HG02885 (cell line): ENCODE measurements at regions not wholly inside any gene's neighbourhood (a gene's known extent, or its start where the extent isn't known, plus 50 kb on each side); places are given as distances from the start of the nearest gene placed in this dataset.
"Not testable (repeated sequence)": the region's sequence is repeated elsewhere in the genome, so short reads cannot be mapped to it uniquely, and the experiment has no call there.

Experiments
- ATAC-seq: cut with Tn5 transposase; IDR thresholded peaks from one replicate; pipeline ENCODE4 v1.9.1; 2021; ENCODE audit warnings: mild to moderate bottlenecking; ENCODE audit not compliant: unreplicated experiment, poor library complexity

DNA sequence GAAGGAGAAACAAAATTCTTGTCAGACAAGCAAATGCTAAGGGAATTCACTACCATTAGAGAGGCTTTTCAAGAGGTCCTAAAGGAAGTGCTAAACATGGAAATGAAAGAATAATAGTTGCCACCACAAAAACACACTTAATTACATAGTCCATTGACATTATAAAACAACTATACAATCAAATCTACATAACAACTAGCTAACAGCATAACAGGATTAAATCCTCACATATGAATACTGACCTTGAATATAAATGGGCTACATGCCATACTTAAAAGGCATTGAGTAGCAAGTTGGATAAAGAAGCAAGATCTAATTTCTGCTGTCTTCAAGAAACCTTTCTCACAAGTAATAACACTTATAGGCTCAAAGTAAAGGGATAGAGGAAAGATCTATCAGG, 811.5 kb upstream of the CITED2 start:
- no peak for ATAC-seq

DNA sequence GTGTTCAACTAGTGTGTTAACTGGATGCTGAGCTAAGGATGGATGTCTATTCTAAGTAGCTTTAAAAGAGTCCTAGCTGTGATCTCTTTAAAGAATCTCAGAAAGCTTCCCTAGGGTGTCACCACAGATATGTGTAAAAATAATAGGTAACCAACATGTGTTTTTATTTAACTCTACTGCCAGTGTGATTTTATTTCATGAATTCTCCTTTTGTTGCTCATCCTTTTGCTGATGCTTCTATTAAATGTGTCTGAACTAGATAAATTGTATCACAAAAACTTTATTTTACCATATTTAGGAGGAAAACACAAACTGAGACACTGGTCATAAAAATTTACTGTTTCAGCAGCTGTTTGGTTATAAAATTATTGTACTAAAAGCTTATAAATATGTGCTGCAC, 809.4 kb upstream of the CITED2 start:
- ATAC-seq, result no peak

DNA sequence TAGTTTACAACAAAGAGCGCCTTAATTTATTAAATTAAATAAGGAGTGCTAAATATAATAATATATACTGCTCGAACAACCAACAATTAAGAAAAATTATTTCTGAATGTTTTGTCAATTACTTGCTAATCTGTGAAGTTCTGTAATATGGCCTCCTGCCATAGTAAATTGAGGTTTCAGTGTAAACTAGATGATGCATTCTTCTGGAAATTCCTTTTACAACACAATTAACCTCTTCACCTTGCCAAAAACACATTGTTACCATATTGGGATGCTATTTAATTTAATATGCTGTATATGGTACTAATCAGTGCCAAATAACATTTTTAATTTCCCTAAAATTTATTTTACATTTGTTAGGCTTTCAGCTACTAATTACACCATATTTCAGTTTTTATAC, 808.4 kb upstream of the CITED2 start:
- no peak for ATAC-seq

DNA sequence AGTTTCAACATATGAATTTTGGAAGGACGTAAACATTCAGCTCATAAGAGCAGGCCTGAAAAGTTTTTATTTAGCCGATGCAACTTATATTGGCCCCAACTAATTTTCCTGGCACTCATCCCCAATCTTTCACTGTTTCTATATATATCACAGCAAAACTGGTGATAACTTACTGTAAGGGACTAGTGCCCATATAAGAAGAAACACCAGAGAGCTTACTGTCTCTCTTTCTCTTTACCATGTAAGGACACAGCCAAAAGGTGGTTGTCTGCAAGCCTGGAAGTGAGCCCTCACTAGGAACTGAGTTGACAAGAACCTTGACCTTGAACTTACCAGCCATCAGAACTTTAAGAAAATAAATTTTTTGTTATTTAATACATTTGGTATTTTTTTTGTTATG, 807.4 kb upstream of the CITED2 start:
- no peak for ATAC-seq

DNA sequence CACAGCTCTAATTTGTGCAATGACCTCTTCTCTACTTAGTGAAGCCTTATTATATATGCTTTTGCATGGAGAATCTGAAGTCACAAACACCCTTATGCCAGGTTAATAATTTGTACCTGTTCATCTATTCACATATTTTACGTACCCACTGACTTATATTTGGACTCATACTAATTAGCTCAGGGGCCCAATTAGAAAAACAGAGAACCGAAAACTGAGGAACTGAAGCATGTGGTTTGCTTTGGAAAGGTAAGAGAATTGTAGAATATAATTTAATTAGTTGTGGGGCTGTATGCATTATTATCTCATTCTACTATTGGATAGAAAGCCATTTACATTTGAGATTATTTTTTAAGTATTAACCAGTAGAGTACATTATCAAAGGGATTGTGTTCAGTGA, 805.9 kb upstream of the CITED2 start:
- ATAC-seq, result no peak

DNA sequence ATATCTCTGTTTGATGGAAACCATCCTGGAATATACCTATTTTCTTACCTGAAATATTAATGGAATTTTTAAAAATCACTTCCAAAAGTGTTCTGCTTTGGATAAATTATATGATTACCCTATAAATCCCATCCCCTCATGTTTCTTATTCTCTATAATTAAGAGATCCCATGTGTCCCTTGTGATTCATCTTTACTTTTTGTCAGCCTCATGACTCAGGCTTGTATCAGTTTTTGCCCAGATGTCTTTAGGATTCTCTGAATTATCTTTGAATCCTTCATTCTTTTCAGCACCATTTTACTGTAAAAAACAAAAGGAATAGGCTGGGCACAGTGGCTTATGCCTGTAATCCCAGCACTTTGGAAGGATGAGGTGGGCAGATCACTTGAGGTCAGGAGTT, 804.5 kb upstream of the CITED2 start:
- ATAC-seq, result no peak

DNA sequence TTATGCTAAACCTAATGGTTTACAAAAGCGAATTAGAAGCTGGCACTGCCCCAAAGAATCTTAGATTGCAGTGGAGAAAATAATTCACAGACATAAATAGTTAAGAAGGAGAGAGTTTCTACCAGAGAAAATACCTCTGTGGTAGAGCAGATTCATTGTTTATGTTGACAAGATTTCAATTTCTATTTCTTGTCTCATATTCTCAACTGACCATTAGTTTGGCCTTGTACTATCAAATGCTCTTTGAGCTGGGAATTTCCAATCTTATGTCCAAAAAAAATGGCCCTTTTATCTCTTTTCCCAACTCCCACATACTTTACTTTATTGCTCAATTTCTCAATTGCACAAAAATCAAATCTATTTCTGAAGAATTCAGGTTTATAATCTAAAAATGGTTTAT, 804.1 kb upstream of the CITED2 start:
- no peak for ATAC-seq

DNA sequence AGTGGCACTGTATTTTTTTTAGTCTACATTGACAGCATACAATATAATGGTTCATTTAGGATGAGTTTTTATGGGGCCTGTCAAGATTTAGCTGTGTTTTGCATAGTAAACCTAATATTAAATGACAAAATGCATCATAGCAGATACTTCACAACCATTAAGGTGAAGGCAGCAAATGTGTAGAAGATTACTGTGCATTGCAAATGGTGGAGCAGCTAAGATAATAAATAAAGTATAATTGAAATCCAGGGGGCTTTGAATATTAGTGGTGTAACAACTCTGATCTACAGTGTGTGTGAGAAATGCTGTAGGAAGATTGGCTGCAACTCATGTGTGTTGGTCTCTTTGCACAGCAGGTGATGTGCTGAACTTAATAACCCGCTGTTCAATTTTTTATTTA, 801.9 kb upstream of the CITED2 start:
- ATAC-seq, result no peak

DNA sequence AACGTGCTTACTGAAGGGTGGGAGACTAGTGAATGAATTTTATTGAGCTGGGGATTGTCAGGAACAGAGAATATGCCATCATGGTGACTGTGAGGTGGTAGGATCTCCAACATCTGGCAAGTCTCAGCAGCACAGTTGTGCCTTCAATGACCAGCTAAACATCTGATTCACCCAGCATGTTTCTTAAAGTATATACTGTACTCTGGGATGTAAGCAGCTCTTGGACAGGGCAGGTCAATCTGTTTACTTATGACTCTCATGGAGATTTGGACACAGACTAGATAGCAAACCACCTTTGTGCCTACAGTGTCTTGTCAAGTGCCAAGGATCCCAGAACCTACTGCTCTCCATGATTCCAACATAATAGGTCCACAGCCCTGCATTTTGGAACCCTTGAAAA, 801.0 kb upstream of the CITED2 start:
- no peak for ATAC-seq

DNA sequence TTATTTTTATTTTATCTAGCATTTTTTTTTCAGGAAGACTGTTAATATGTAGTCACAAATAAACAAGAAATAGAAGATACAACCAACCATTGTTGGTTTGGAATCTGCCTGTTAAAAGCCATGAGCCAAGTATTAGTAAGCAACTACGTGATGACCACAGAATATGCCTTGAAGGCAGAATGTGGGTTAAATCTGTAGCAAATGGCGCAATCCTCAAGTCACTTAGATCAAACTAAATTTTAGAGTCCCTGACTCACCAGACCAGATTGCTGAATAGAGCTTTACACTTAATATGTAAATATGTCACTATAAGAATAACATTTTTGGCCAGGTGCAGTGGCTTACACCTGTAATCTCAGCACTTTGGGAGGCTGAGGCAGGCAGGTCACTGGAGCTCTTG, 800.1 kb upstream of the CITED2 start:
- no peak for ATAC-seq

DNA sequence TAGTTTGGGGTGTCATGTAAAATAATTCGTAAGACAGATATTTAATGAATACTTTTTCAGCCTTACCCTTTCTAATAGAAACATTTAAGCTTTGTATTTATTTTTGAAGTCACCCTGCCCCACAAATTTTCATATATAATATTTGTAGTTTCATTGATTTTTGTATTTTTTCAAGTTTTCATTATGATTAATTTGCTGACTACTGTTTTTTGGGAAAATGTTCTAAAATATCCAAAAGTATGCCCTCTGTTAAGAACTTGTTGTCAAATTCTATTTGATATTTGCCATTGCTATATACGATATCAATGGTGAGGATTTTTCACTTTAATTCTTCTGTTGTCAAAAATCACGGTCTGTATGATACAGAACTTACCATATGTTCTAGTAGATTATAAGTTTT, 793.9 kb upstream of the CITED2 start:
- no peak for ATAC-seq

DNA sequence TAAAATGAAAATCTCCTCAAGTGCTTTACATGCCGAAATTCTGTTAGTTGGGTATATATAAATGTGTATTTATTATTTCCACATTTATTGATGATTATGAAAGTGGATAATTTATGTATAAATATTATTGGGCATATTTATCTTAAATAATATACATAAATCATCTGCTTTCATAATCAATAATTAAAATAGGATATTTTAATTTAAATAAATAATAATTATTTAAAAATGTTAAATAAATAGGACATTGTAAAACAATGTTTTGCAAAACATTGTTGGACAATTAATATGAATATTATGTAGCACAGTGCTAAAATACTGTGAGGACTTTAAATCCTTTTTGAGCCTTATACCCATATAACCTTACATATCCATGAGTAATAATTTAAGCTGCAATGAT, 786.5 kb upstream of the CITED2 start:
- ATAC-seq, result no peak

DNA sequence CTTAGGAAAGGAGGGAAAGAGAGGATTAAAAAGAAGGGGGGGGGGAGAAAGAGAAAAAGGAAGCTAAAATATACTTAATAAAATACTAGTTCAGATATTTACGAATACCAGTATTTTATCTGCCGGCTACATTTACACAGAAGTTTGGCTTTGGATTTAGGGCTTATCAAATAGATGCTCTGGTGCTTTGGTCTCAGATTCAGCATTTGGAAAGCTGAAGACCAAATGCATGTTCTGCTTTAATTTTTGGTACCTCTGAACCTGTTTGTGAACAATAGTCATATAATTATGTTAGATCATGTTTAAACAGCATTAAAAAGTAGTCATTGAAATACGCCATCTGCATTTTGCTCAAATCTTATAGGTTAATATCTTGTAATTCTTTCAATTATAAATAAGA, 786.0 kb upstream of the CITED2 start:
- no peak for ATAC-seq

DNA sequence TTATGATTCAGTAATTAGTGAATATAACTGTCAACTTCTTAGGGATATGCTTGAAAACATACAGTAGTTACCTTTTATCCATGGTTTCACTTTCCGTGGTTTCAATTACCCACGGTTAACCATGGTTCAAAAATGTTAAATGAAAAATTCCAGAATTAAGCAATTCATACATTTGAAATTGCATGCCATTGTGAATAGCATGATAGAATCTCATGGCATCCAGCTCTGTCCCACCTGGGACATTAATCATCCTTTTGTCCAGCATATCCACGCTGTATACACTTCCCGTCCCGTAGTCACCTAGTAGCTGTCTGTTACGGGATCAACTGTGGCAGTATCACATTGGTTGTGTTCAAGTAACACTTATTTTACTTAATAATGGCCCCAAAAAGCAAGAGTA, 781.7 kb upstream of the CITED2 start:
- no peak for ATAC-seq

DNA sequence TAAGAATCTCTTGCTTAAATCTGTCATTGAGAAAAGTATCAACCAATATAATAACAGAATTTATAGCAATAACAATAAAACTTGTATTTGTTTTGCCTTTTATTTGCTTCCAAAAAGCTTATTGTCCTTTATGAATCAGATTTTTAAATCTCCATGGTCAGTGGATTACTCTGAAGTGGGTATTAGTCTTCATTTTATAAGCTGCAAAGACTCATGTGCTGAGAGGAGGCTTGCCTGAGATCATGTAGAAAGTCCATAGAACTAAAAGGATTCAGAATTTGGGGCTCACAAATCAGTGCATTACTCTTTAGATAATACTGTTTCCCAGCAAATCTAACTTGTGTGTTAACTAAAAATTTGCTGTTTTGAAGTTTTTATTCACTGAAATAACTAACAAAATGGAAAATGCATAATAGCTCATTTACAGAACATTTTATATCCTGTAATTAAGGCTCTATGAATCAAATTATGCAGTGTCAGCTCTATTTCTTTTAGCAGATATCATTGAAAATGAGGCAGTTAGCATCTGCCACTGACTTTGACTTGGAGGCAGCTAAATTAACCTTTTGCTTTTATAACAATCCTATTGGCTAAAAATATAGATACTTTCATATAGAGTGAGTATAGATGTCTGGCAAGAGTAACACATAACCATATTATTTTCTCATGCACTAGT, 781.1 kb upstream of the CITED2 start:
- no peak for ATAC-seq

DNA sequence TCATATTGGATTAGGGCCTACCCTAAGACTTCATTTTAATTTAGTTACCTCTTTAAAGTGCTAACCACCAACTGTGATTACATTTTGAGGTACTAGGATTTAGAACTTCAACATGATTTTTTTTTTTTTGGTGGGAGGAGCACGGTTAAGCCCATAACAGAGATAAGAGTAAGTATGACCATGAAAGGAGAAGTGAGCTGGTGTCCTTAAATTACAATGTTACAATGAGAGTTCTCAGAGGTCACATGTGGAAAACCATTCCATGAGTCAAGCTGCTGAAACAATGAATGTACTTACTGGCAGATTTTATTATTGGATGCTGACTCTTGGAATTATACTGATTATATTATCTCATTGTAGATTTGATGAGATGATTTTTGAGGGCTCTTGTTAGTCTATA, 779.3 kb upstream of the CITED2 start:
- ATAC-seq, result no peak

DNA sequence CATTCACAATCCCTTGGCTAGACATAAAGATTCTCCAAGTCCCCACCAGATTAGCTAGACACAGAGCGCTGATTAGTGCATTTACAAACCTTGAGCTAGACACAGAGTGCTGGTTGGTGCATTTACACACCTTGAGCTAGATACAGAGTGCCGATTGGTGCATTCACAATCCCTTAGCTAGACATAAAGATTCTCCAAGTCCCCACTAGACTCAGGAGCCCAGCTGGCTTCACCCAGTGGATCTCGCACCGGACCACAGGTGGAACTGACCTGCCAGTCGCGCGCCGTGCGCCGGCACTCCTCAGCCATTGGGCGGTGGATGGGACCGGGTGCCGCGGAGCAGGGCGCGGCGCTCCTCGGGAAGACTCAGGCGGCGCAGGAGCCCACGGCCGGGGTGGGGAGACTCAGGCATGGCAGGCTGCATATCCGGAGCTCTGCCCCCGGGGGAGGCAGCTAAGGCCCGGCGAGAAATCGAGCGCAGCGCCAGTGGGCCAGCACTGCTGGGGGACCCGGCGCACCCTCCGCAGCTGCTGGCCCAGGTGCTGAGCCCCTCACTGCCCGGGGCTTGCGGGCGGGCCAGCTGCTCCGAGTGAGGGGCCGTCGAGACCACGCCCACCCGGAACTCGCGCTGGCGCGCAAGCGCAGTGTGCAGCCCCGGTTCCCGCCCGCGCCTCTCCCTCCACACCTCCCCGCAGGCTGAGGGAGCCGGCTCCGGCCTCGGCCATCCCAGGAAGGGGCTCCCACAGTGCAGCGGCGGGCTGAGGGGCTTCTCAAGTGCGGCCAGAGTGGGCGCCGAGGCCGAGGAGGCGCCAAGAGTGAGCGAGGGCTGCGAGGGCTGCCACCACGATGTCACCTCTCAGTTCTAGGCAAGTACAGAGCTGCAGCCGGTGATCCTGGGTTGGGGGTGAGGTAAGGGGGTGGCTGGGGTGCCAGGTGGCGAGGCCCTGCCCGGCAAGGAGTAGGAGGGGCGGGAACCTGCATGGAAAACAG, 773.7 kb upstream of the CITED2 start:
- not testable (repeated sequence) for ATAC-seq

DNA sequence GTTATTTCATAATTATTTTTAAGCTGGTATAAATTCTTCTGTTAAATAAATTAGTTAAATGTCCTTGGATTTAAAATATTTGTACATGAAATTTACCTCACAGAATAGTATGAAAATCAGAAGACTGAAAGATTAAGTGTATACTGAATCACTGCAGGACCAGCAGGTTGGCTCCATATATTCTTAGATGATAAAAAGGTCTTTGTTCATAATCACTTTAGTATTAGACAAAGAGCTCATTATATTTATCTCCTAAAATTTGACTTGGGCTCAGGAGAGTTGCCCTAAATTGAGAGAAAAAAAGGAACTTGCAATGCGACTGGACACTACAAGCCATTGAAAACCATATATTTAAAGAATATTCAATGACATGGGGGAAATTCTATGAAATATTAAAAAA, 766.4 kb upstream of the CITED2 start:
- no peak for ATAC-seq

DNA sequence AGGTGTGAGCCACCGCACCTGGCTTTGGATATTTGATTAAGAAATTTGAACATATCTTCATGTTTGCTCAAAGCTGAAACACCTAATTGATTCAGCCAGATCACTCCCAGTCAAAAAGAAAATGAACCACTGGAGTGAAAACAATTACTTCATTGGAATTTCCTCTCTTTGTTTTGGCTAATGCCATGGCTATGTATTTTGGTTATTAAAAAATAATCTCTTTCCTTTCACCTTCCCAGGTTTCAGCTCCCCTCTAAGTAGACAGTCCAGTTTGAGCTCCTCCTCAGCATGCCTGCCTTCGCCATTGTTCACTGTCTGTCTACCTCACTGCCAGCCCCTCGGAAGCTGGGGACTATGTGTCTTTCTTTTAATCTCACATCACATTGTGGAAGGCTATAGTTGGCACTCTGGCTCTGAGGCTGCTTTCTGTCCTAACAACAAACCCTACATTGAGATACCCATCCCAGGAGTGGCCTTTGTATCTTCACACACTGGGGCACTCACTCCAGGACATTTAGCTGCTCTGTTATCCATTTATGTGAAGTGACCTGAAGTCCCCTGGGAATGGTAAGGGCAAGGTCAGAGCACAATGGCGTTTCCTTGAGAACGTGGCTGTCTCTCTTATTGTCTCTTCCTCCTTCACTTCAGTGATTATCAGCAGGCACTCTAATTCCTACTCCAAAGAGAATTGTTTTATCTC, 764.0 kb upstream of the CITED2 start:
- ATAC-seq, result no peak

DNA sequence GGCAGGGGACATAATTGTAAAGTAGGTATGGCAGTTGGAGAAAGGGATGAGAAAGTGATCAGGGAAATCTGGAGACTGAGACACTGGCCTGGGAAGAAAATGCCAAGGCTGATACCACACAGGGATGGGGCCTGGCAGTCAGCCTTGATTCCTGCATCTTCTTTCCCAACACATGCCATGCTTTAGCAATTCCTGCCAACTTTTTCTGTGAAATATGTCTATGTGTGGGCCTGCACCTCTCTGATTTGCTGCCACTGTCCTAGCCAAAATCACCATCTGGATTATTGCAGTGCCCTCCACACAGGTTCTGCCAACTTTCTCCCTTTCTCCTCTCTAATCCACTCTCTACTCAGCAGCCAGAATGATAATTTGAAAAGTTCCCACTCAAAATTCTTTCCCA, 759.8 kb upstream of the CITED2 start:
- no peak for ATAC-seq

DNA sequence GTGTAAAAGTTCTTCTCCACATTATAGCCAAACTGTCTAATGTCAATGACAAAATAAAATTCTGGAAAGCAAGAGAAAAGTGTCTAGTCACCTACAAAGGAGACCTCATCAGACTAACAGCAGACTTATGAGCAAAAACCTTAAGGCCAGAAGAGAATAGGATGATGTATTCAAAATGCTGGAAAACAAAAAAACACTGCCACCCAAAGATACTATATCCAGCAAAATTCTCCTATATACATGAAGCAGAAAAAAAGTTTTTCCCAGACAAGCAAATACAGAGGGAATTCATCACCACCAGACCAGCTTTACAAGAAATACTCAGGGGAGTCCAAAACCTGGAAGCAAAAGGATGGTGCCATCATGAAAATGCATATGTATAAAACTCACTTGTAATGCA, 755.6 kb upstream of the CITED2 start:
- ATAC-seq, result no peak
